SK-N-SH treated with all-trans-retinoic acid at 6 μM for 48 hours (cell line): ENCODE measurements at regions not wholly inside any gene's neighbourhood (a gene's known extent, or its start where the extent isn't known, plus 50 kb on each side); places are given as distances from the start of the nearest gene placed in this dataset.

ENCODE experiments used
- ATAC-seq: fragments of 200-7000 bp; cut with Tn5 transposase; 3 replicates; pipeline ENCODE4 v1.9.1; 2020; ENCODE audit warnings: mild to moderate bottlenecking, moderate library complexity
- ARNTL ChIP-seq: fragments of 450-650 bp; formaldehyde crosslinking; IDR thresholded peaks from 2 replicates; pipeline ENCODE4 v1.5.0; 2020; ENCODE audit warnings: low read depth, mild to moderate bottlenecking, moderate library complexity, borderline replicate concordance
- BACH2 ChIP-seq: fragments of 250-450 bp; sonication (Bioruptor Pico); IDR thresholded peaks from 2 replicates; pipeline ENCODE4 v1.9.0; 2021; ENCODE audit warnings: mild to moderate bottlenecking, borderline replicate concordance
- CREB5 ChIP-seq: fragments of 250-450 bp; sonication (Bioruptor Pico); IDR thresholded peaks from 2 replicates; pipeline ENCODE4 v1.5.1; 2020; ENCODE audit warnings: low read depth, mild to moderate bottlenecking, moderate library complexity
- CSDC2 ChIP-seq: fragments of 250-450 bp; sonication (Bioruptor Pico); IDR thresholded peaks from 2 replicates; pipeline ENCODE4 v1.5.0; 2020; ENCODE audit warnings: mild to moderate bottlenecking, moderate library complexity
- CSRNP3 ChIP-seq: fragments of 250-450 bp; sonication (Bioruptor Pico); IDR thresholded peaks from 2 replicates; pipeline ENCODE4 v1.5.1; 2021; ENCODE audit warnings: mild to moderate bottlenecking, moderate library complexity
- ESRRG ChIP-seq: fragments of 250-450 bp; sonication (Bioruptor Pico); IDR thresholded peaks from 2 replicates; pipeline ENCODE4 v1.6.1; 2021; ENCODE audit warnings: mild to moderate bottlenecking
- GLIS3 ChIP-seq: fragments of 250-450 bp; sonication (Bioruptor Pico); IDR thresholded peaks from 2 replicates; pipeline ENCODE4 v1.5.0; 2020; ENCODE audit warnings: mild to moderate bottlenecking, moderate library complexity
- ISL1 ChIP-seq: fragments of 250-450 bp; sonication (Bioruptor Pico); IDR thresholded peaks from 2 replicates; pipeline ENCODE4 v2.1.2; 2022; ENCODE audit warnings: mild to moderate bottlenecking, moderate library complexity
- OSR1 ChIP-seq: fragments of 250-450 bp; sonication (Bioruptor Pico); IDR thresholded peaks from 2 replicates; pipeline ENCODE4 v1.8.0; 2022; ENCODE audit warnings: moderate library complexity, mild to moderate bottlenecking, inconsistent platforms
- PATZ1 ChIP-seq: fragments of 250-450 bp; sonication (Bioruptor Pico); IDR thresholded peaks from 2 replicates; pipeline ENCODE4 v1.8.0; 2020; ENCODE audit warnings: mild to moderate bottlenecking, moderate library complexity, borderline replicate concordance
- POU6F1 ChIP-seq: fragments of 250-450 bp; sonication (Bioruptor Pico); IDR thresholded peaks from 2 replicates; pipeline ENCODE4 v1.8.0; 2021; ENCODE audit warnings: low read depth, mild to moderate bottlenecking, moderate library complexity, borderline replicate concordance
- PPARA ChIP-seq: fragments of 250-450 bp; sonication (Bioruptor Pico); IDR thresholded peaks from 2 replicates; pipeline ENCODE4 v1.5.0; 2020; ENCODE audit warnings: mild to moderate bottlenecking, borderline replicate concordance
- RARB ChIP-seq: fragments of 250-450 bp; sonication (Bioruptor Pico); IDR thresholded peaks from 2 replicates; pipeline ENCODE4 v1.8.0; 2021; ENCODE audit warnings: mild to moderate bottlenecking, moderate library complexity
- SNAI2 ChIP-seq: fragments of 250-450 bp; sonication (Bioruptor Pico); IDR thresholded peaks from 2 replicates; pipeline ENCODE4 v1.5.0; 2020; ENCODE audit warnings: mild to moderate bottlenecking, moderate library complexity
- TCF4 ChIP-seq: fragments of 250-450 bp; sonication (Bioruptor Pico); IDR thresholded peaks from 2 replicates; pipeline ENCODE4 v1.8.0; 2021; ENCODE audit warnings: mild to moderate bottlenecking, moderate library complexity, borderline replicate concordance
- TOX ChIP-seq: fragments of 250-450 bp; sonication (Bioruptor Pico); IDR thresholded peaks from 2 replicates; pipeline ENCODE4 v1.8.0; 2021; ENCODE audit warnings: mild to moderate bottlenecking, moderate library complexity, borderline replicate concordance
- ZC3H10 ChIP-seq: fragments of 250-450 bp; sonication (Bioruptor Pico); IDR thresholded peaks from 2 replicates; pipeline ENCODE4 v1.5.1; 2021; ENCODE audit warnings: mild to moderate bottlenecking, moderate library complexity
- ZFP3 ChIP-seq: fragments of 250-450 bp; sonication (Bioruptor Pico); IDR thresholded peaks from 2 replicates; pipeline ENCODE4 v1.5.0; 2020; ENCODE audit warnings: mild to moderate bottlenecking, moderate library complexity
- ZNF565 ChIP-seq: fragments of 450-650 bp; formaldehyde crosslinking; conservative IDR thresholded peaks from 2 replicates; pipeline ENCODE4 v1.5.0; 2020; ENCODE audit warnings: low read depth, mild to moderate bottlenecking, moderate library complexity
- ZNF8 ChIP-seq: fragments of 450-650 bp; formaldehyde crosslinking; IDR thresholded peaks from 2 replicates; pipeline ENCODE4 v1.5.0; 2020; ENCODE audit warnings: mild to moderate bottlenecking, moderate library complexity

- ATAC-seq: no peak
These were observed 349.3 kb upstream of the SPRY2 start for GRCh38 chr13:80690208-80690607.

GRCh38 chr13:80688593-80688992 is 347.7 kb upstream of the SPRY2 start:
- no peak for TF ChIP-seq PPARA (CRISPR knock-in tag)
- no peak for TF ChIP-seq ZC3H10 (CRISPR knock-in tag)
- TF ChIP-seq GLIS3: no peak
- no peak for TF ChIP-seq OSR1 (CRISPR knock-in tag)
- no peak for TF ChIP-seq ZNF565
- no peak for TF ChIP-seq RARB (CRISPR knock-in tag)
- no peak for TF ChIP-seq ESRRG (CRISPR knock-in tag)
- TF ChIP-seq ZNF8 (CRISPR knock-in tag): no peak
- no peak for TF ChIP-seq TOX (CRISPR knock-in tag)
- TF ChIP-seq CSDC2 (CRISPR knock-in tag): no peak
- TF ChIP-seq CSRNP3 (CRISPR knock-in tag): no peak
- no peak for TF ChIP-seq ISL1 (CRISPR knock-in tag)
- no peak for ATAC-seq

More at GRCh38 chr13:80690208-80690607, 349.3 kb upstream of the SPRY2 start:
- TF ChIP-seq ZFP3 (CRISPR knock-in tag) (no peak), PATZ1 (CRISPR knock-in tag) (no peak), PPARA (CRISPR knock-in tag) (no peak), POU6F1 (CRISPR knock-in tag) (no peak), TOX (CRISPR knock-in tag) (no peak), BACH2 (no peak)

GRCh38 chr13:80685942-80686341 is 345.0 kb upstream of the SPRY2 start:
- no peak for TF ChIP-seq ZC3H10 (CRISPR knock-in tag)
- TF ChIP-seq GLIS3: no peak
- TF ChIP-seq ZFP3 (CRISPR knock-in tag): no peak
- TF ChIP-seq PATZ1 (CRISPR knock-in tag): no peak
- no peak for TF ChIP-seq SNAI2 (CRISPR knock-in tag)
- TF ChIP-seq ESRRG (CRISPR knock-in tag): no peak
- ATAC-seq: no peak

GRCh38 chr13:80684217-80684991 is 343.5 kb upstream of the SPRY2 start:
- no peak for ATAC-seq
- TF ChIP-seq ZC3H10 (CRISPR knock-in tag): no peak
- TF ChIP-seq ARNTL (CRISPR knock-in tag): no peak
- no peak for TF ChIP-seq TCF4
- no peak for TF ChIP-seq CREB5 (CRISPR knock-in tag)
- TF ChIP-seq ZFP3 (CRISPR knock-in tag): no peak
- TF ChIP-seq, all 23 proteins: peak for 0
